Astrocyte of the cerebellum (primary cell): ENCODE measurements at regions not wholly inside any gene's neighbourhood (a gene's known extent, or its start where the extent isn't known, plus 50 kb on each side); places are given as distances from the start of the nearest gene placed in this dataset.

Experiments used
- DNase-seq: peaks from one replicate; pipeline ENCODE4 v3.0.0-alpha.2; 2011; ENCODE audit warnings: low read depth
- H3K4me3 ChIP-seq: 2 replicates; pipeline ENCODE4 v1.5.1; 2011; ENCODE audit warnings: mild to moderate bottlenecking, low read depth, low read length, moderate library complexity
- CTCF ChIP-seq: IDR thresholded peaks from 2 replicates; pipeline ENCODE4 v1.5.1; 2012; ENCODE audit warnings: low read length, low read depth, moderate library complexity, mild to moderate bottlenecking; ENCODE audit errors: missing control alignments
- in situ Hi-C: cut with HindIII; loops from 2 replicates; pipeline ENCODE4 v1.10.0; 2017; ENCODE audit warnings: low sequenced_read_pairs

GRCh38 chr15:57867970-57868798 is 161.7 kb downstream of the POLR2M start:
- no peak overlapping the region for H3K4me3 ChIP-seq
- in situ Hi-C loops, result loop anchor here (5.0 to 25.0 kb wide), 2 partner anchors 66 to 156 kb away; partner anchors contain the start of gene POLR2M
- DNase-seq, result no peak
- TF ChIP-seq CTCF, result no peak

- DNase-seq, result no peak
- TF ChIP-seq CTCF, result no peak
- in situ Hi-C loops, result loop anchor here (25.0 kb wide), 1 partner anchor 158 kb away; the partner anchor contains the start of gene POLR2M
- no peak overlapping the region for H3K4me3 ChIP-seq
Measured at GRCh38 chr15:57870667-57871066, 164.2 kb downstream of the POLR2M start.

- no peak for DNase-seq
- H3K4me3 ChIP-seq, result no peak overlapping the region
- in situ Hi-C loops, result loop anchor here (25.0 kb wide), 1 partner anchor 160 kb away; the partner anchor contains the start of gene POLR2M
- TF ChIP-seq CTCF, result no peak
Measured at GRCh38 chr15:57872281-57873030, 165.9 kb downstream of the POLR2M start.

- in situ Hi-C loops, result loop anchor here (25.0 kb wide), 1 partner anchor 161 kb away; the partner anchor contains the start of gene POLR2M
- DNase-seq, result peak; percentile 35
- TF ChIP-seq CTCF, result no peak
- H3K4me3 ChIP-seq, result no peak overlapping the region
Measured at GRCh38 chr15:57873564-57874209, 167.2 kb downstream of the POLR2M start.

- in situ Hi-C loops, result no loop called here
- no peak overlapping the region for H3K4me3 ChIP-seq
- DNase-seq, result no peak
- no peak for TF ChIP-seq CTCF
Measured at GRCh38 chr15:57875347-57875746, 168.8 kb downstream of the POLR2M start.

GRCh38 chr15:57878573-57878972 is 172.1 kb downstream of the POLR2M start:
- no peak for TF ChIP-seq CTCF
- no peak for DNase-seq
- no peak overlapping the region for H3K4me3 ChIP-seq
- in situ Hi-C loops, result no loop called here
